DOHH2 (cell line): ENCODE measurements at regions not wholly inside any gene's neighbourhood (a gene's known extent, or its start where the extent isn't known, plus 50 kb on each side); places are given as distances from the start of the nearest gene placed in this dataset.

ENCODE experiments used
- EZH2phosphoT487 ChIP-seq: fragments of 200-600 bp; sonication (generic); IDR thresholded peaks from 2 replicates; pipeline ENCODE4 v1.6.1; 2017; ENCODE audit warnings: borderline replicate concordance, mild to moderate bottlenecking, antibody characterized with exemption, low read length, moderate library complexity, mixed read lengths
- TF ChIP-seq, protein P1 (sequence below): fragments of 200-600 bp; sonication (generic); IDR thresholded peaks from one replicate; pipeline ENCODE4 v1.5.1; 2014; ENCODE audit warnings: antibody characterized with exemption, mild to moderate bottlenecking, low read depth, low read length; ENCODE audit not compliant: poor library complexity, severe bottlenecking

DNA sequence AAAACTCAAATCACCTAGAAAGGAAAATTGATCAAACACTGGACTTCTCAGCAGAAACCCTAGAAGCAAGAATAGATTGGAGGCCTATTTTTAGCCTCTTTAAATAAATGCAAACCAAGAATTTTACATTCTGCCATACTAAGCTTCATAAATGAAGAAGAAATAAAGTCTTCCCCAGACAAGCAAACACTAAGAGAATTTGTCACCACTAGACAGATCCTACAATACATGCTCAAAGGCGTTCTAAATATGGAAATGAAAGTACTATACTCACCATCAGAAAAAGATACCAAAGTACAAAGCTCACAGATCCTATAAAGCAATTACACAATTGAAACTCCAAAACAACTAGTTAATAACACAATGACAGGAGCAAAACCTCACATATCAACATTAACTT lies 578.1 kb downstream of the UQCRFS1 start:
- TF ChIP-seq, protein P1, sequence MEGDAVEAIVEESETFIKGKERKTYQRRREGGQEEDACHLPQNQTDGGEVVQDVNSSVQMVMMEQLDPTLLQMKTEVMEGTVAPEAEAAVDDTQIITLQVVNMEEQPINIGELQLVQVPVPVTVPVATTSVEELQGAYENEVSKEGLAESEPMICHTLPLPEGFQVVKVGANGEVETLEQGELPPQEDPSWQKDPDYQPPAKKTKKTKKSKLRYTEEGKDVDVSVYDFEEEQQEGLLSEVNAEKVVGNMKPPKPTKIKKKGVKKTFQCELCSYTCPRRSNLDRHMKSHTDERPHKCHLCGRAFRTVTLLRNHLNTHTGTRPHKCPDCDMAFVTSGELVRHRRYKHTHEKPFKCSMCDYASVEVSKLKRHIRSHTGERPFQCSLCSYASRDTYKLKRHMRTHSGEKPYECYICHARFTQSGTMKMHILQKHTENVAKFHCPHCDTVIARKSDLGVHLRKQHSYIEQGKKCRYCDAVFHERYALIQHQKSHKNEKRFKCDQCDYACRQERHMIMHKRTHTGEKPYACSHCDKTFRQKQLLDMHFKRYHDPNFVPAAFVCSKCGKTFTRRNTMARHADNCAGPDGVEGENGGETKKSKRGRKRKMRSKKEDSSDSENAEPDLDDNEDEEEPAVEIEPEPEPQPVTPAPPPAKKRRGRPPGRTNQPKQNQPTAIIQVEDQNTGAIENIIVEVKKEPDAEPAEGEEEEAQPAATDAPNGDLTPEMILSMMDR = no peak
- no peak for TF ChIP-seq EZH2phosphoT487
